ENCODE measurements at regions not wholly inside any gene's neighbourhood (a gene's known extent, or its start where the extent isn't known, plus 50 kb on each side); places are given as distances from the start of the nearest gene placed in this dataset.

GRCh38 chr14:84643446-84643845, 886.5 kb upstream of the FLRT2 start:
- Histone ChIP-seq H3K36me3 (ENCODE audit: insufficient read depth) (no peaks in the 10 kb centered on the region), H3K4me2 (no peak overlapping the region), H3K4me3 (IDR thresholded peaks at IDR 0.05; ENCODE audit: insufficient read depth, low read depth, low read length) (no peak overlapping the region), H2AFZ (ENCODE audit: low read depth) (no peak overlapping the region), H3K27ac (no peak overlapping the region), H3K9ac (no peak overlapping the region), H3K27me3 (ENCODE audit: insufficient read depth, low read depth) (no peaks in the 10 kb centered on the region), H3K79me2 (ENCODE audit: insufficient read depth, low read depth) (no peaks in the 10 kb centered on the region), H4K20me1 (ENCODE audit: insufficient read depth) (no peaks in the 10 kb centered on the region), H3K4me1 (ENCODE audit: low read depth, poor library complexity, severe bottlenecking) (no peaks in the 10 kb centered on the region)
- TF ChIP-seq CTCF (conservative IDR thresholded peaks at IDR 0.05; ENCODE audit: low read depth, low read length), result no peak

DNA sequence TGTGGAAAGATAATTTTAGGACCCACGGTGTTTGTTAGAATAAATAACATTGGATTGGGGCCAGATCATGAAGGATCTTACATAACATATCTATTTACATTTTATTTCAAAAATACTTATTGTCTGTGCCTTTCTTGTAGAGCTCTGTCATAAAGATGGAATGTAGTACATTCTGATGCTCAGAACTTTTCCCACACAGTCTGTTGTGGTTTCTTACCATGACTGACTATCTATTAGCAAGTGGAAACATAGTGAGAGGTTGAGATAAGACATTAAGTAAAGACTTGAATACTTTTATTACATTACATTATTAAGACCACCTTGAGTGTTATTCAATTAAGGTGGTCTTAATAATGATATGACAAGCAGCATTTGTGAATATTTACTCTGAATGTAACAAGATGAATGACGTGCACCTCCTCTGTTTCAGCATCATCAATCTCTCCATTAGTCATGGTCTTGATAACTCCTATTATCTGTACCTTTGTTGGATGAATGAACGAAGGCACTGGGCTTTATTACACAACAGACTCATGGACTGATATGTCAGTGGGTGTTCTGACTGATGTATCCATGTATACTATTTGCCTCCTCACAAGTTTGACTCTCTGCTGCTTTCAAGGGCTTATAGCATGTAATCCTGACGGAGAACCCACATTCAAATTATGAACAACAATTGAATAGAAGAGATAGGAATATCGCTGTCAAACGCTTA, 883.0 kb upstream of the FLRT2 start:
- H3K4me2 ChIP-seq, result no peak overlapping the region
- no peaks in the 10 kb centered on the region for H3K36me3 ChIP-seq (ENCODE audit: insufficient read depth)
- TF ChIP-seq CTCF (conservative IDR thresholded peaks at IDR 0.05; ENCODE audit: low read depth, low read length), result no peak
- H3K4me3 ChIP-seq (IDR thresholded peaks at IDR 0.05; ENCODE audit: insufficient read depth, low read depth, low read length), result no peak overlapping the region
- no peaks in the 10 kb centered on the region for H4K20me1 ChIP-seq (ENCODE audit: insufficient read depth)
- no peaks in the 10 kb centered on the region for H3K79me2 ChIP-seq (ENCODE audit: insufficient read depth, low read depth)
- H3K4me1 ChIP-seq (ENCODE audit: low read depth, poor library complexity, severe bottlenecking), result no peaks in the 10 kb centered on the region
- no peak overlapping the region for H3K27ac ChIP-seq
- H3K27me3 ChIP-seq (ENCODE audit: insufficient read depth, low read depth), result no peaks in the 10 kb centered on the region
- H3K9ac ChIP-seq, result no peak overlapping the region
- no peak overlapping the region for H2AFZ ChIP-seq (ENCODE audit: low read depth)

- Histone ChIP-seq H2AFZ (ENCODE audit: low read depth) (no peak overlapping the region), H3K27me3 (ENCODE audit: insufficient read depth, low read depth) (no peaks in the 10 kb centered on the region), H3K9ac (no peak overlapping the region), H3K36me3 (ENCODE audit: insufficient read depth) (no peaks in the 10 kb centered on the region), H4K20me1 (ENCODE audit: insufficient read depth) (no peaks in the 10 kb centered on the region), H3K79me2 (ENCODE audit: insufficient read depth, low read depth) (no peaks in the 10 kb centered on the region), H3K4me3 (IDR thresholded peaks at IDR 0.05; ENCODE audit: insufficient read depth, low read depth, low read length) (no peak overlapping the region), H3K4me2 (no peak overlapping the region), H3K27ac (no peak overlapping the region), H3K4me1 (ENCODE audit: low read depth, poor library complexity, severe bottlenecking) (no peaks in the 10 kb centered on the region)
- no peak for TF ChIP-seq CTCF (conservative IDR thresholded peaks at IDR 0.05; ENCODE audit: low read depth, low read length)
Measured at GRCh38 chr14:84655014-84655413, 874.9 kb upstream of the FLRT2 start.

DNA sequence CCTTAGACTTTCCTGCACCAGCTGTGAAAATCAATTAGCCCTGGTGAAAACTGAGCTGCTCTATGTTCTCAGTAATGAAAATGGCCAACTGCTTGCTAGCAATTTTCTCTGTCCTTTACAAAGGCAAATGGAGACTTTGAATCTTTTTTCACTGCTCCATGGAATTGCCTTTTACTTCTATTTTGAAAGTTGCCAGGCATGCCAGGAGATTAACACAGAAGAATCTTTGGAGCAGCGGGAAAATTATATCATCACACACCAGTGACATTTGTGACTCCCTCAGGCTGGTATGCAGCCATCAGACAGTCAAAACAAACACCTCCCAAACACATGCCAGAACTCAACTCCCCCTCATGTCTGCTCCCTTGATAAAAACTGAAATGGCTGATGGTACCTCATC, 872.0 kb upstream of the FLRT2 start:
- Histone ChIP-seq H4K20me1 (ENCODE audit: insufficient read depth) (no peaks in the 10 kb centered on the region), H3K79me2 (ENCODE audit: insufficient read depth, low read depth) (no peaks in the 10 kb centered on the region), H3K27me3 (ENCODE audit: insufficient read depth, low read depth) (no peaks in the 10 kb centered on the region), H3K4me2 (no peak overlapping the region), H3K9ac (no peak overlapping the region), H2AFZ (ENCODE audit: low read depth) (no peak overlapping the region), H3K4me3 (IDR thresholded peaks at IDR 0.05; ENCODE audit: insufficient read depth, low read depth, low read length) (no peak overlapping the region), H3K27ac (no peak overlapping the region), H3K36me3 (ENCODE audit: insufficient read depth) (no peaks in the 10 kb centered on the region), H3K4me1 (ENCODE audit: low read depth, poor library complexity, severe bottlenecking) (no peaks in the 10 kb centered on the region)
- TF ChIP-seq CTCF (conservative IDR thresholded peaks at IDR 0.05; ENCODE audit: low read depth, low read length), result no peak
